Astrocyte (in vitro differentiated cells and primary cell): ENCODE measurements at regions not wholly inside any gene's neighbourhood (a gene's known extent, or its start where the extent isn't known, plus 50 kb on each side); places are given as distances from the start of the nearest gene placed in this dataset.

Experiments used
- CTCF ChIP-seq: IDR thresholded peaks from 2 replicates; pipeline ENCODE4 v1.5.1; 2011; ENCODE audit warnings: low read depth, mild to moderate bottlenecking, inconsistent platforms, low read length, moderate library complexity; ENCODE audit not compliant: insufficient read depth
- EZH2 ChIP-seq: IDR thresholded peaks from 2 replicates; pipeline ENCODE4 v1.6.1; 2012; ENCODE audit warnings: mild to moderate bottlenecking, low read length, inconsistent platforms; ENCODE audit not compliant: insufficient read depth

DNA sequence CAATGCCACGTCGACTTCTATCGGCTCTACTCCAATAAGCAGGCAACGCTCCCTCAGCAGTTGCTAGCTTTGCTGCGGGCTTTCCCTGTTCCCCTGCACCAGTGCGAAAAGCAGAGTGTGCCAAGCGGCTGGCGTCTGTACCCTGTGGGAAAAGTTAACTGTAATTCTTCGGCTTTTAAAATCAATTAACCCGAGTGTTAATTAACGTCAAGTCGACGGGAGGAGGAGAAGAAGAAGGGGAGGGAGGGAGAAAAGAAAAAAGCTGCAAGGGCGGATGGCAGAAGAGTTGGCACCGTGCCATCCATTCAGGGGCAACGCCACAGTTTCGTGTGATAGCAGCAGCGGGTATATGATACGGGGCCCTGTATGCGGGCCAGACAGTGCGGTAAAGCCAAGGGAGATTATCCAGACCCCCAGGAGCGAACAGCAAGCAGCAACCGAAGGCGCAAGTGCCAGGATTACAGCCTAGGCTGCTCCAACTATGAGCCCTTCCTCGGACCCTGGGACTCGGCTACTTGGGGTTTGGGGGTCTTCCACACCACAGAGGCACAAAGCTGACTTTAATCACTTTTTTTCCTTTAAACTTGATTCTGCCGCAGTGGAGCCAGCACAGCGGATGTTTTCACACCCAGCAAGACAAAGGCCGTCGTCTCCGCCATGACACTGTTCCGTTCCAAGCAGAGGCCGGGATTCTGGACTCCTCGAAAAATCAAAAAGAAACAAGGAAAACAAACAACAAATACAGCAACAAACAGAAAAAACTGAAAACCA lies 253.8 kb upstream of the PMFBP1 start:
- no peak for TF ChIP-seq CTCF
- TF ChIP-seq EZH2: no peak
